CD14-positive monocyte (primary cell): ENCODE measurements at regions not wholly inside any gene's neighbourhood (a gene's known extent, or its start where the extent isn't known, plus 50 kb on each side); places are given as distances from the start of the nearest gene placed in this dataset.

Source experiments
- DNase-seq, 3 donors: peaks; one replicate each; pipeline ENCODE4 v3.0.0-alpha.2; 2011 to 2022
- H2AFZ ChIP-seq: 2 replicates; pipeline ENCODE4 v1.6.0; 2012; ENCODE audit warnings: mild to moderate bottlenecking, low read depth, low read length, inconsistent platforms; ENCODE audit not compliant: insufficient read depth, poor library complexity, severe bottlenecking
- H3K27ac ChIP-seq, 2 donors: 1 replicate in 1 of 2; 2 replicates in 1 of 2; pipeline ENCODE4 v1.5.1; 2012 to 2013; ENCODE audit warnings: low read length in 2 of 2, control low read depth in 1 of 2, inconsistent platforms in 1 of 2, low read depth in 1 of 2, mild to moderate bottlenecking in 1 of 2
- H3K27me3 ChIP-seq, 2 donors: one replicate each; pipeline versions ENCODE4 v1.6.0 to v1.6.1; 2011 to 2013; ENCODE audit warnings: low read length in 2 of 2; ENCODE audit not compliant: control insufficient read depth in 2 of 2, insufficient read depth in 2 of 2
- H3K36me3 ChIP-seq, 2 donors: replicated peaks in 1 of 2; 1 replicate in 1 of 2; 2 replicates in 1 of 2; pipeline versions ENCODE4 v1.5.1 to v1.6.1; 2012 to 2013; ENCODE audit warnings: low read length in 2 of 2, control low read depth in 1 of 2, inconsistent platforms in 1 of 2, mild to moderate bottlenecking in 1 of 2; ENCODE audit not compliant: insufficient read depth in 2 of 2, control insufficient read depth in 1 of 2
- H3K4me1 ChIP-seq, 2 donors: 1 replicate in 1 of 2; 2 replicates in 1 of 2; pipeline versions ENCODE4 v1.5.1 to v1.6.1; 2012 to 2013; ENCODE audit warnings: low read length in 2 of 2, control low read depth in 1 of 2, inconsistent platforms in 1 of 2, mild to moderate bottlenecking in 1 of 2, moderate library complexity in 1 of 2; ENCODE audit not compliant: insufficient read depth in 2 of 2, control insufficient read depth in 1 of 2
- H3K4me2 ChIP-seq: replicated peaks from 2 replicates; pipeline ENCODE3; 2012; ENCODE audit warnings: low read length, moderate library complexity, mild to moderate bottlenecking; ENCODE audit not compliant: poor library complexity, severe bottlenecking; ENCODE audit errors: extremely low read depth
- H3K4me3 ChIP-seq, 3 experiments: fragments of 200-600 bp in 1 of 3; sonication (generic) in 1 of 3; replicated peaks in 1 of 3; 1 replicate in 2 of 3; 2 replicates in 1 of 3; pipeline ENCODE4 v1.5.1; 2011 to 2013; ENCODE audit warnings: low read length in 3 of 3, mild to moderate bottlenecking in 3 of 3, control low read depth in 2 of 3, low read depth in 2 of 3, inconsistent platforms in 1 of 3, moderate library complexity in 1 of 3
- H3K79me2 ChIP-seq: 2 replicates; pipeline ENCODE4 v1.6.0; 2012; ENCODE audit warnings: mild to moderate bottlenecking, control low read depth, inconsistent platforms, low read length, moderate library complexity; ENCODE audit not compliant: insufficient read depth
- H3K9ac ChIP-seq: 2 replicates; pipeline ENCODE4 v1.6.0; 2017; ENCODE audit warnings: low read length, mild to moderate bottlenecking; ENCODE audit not compliant: insufficient read depth, poor library complexity, severe bottlenecking
- H3K9me3 ChIP-seq, 2 donors: replicated peaks in 1 of 2; 1 replicate in 1 of 2; 2 replicates in 1 of 2; pipeline versions ENCODE4 v1.5.1 to v1.6.1; 2012 to 2013; ENCODE audit warnings: low read length in 2 of 2, control low read depth in 1 of 2; ENCODE audit not compliant: control insufficient read depth in 1 of 2, insufficient read depth in 1 of 2
- H4K20me1 ChIP-seq: 2 replicates; pipeline ENCODE4 v1.6.0; 2012; ENCODE audit warnings: mild to moderate bottlenecking, low read length, control low read depth, moderate library complexity; ENCODE audit not compliant: insufficient read depth
- H3K27ac Mint-ChIP-seq, 7 donors: one replicate each; pipeline ENCODE4 v1.8.0; 2020; ENCODE audit warnings: mild to moderate bottlenecking in 7 of 7, mixed read lengths in 7 of 7, moderate library complexity in 6 of 7, inconsistent platforms in 2 of 7
- H3K27me3 Mint-ChIP-seq, 3 donors: one replicate each; pipeline ENCODE4 v1.8.0; 2021 to 2022; ENCODE audit warnings: low read depth in 3 of 3, mild to moderate bottlenecking in 3 of 3, mixed read lengths in 3 of 3, moderate library complexity in 3 of 3, inconsistent platforms in 1 of 3
- H3K36me3 Mint-ChIP-seq, 2 donors: one replicate each; pipeline ENCODE4 v1.8.0; 2020; ENCODE audit warnings: mixed read lengths in 2 of 2, inconsistent platforms in 1 of 2, mild to moderate bottlenecking in 1 of 2
- H3K4me1 Mint-ChIP-seq: one replicate; pipeline ENCODE4 v1.8.0; 2020; ENCODE audit warnings: mild to moderate bottlenecking, mixed read lengths
- H3K4me3 Mint-ChIP-seq, 2 donors: one replicate each; pipeline ENCODE4 v1.8.0; 2020; ENCODE audit warnings: mild to moderate bottlenecking in 2 of 2, mixed read lengths in 2 of 2, moderate library complexity in 1 of 2
- H3K9me3 Mint-ChIP-seq, 7 donors: one replicate each; pipeline ENCODE4 v1.8.0; 2020 to 2022; ENCODE audit warnings: mixed read lengths in 7 of 7, mild to moderate bottlenecking in 6 of 7, moderate library complexity in 6 of 7, inconsistent platforms in 2 of 7
- WGBS: methylation state at CpG from one replicate; pipeline ENCODE4 v1.1.5; 2013; ENCODE audit warnings: missing lambda C conversion rate; ENCODE audit not compliant: insufficient coverage; 5-methylcytosine and 5-hydroxymethylcytosine counted together
- intact Hi-C, 2 donors: fragments of 100-400 bp; cut with micrococcal nuclease; formaldehyde crosslinking; loops; one replicate each; pipeline versions ENCODE4 v1.15.0 to v1.15.1; 2023
- TF ChIP-seq, protein P1 (sequence below): fragments of 200-600 bp; IDR thresholded peaks from one replicate; pipeline ENCODE4 v1.8.0; 2022; ENCODE audit warnings: antibody characterized with exemption, mild to moderate bottlenecking

DNA sequence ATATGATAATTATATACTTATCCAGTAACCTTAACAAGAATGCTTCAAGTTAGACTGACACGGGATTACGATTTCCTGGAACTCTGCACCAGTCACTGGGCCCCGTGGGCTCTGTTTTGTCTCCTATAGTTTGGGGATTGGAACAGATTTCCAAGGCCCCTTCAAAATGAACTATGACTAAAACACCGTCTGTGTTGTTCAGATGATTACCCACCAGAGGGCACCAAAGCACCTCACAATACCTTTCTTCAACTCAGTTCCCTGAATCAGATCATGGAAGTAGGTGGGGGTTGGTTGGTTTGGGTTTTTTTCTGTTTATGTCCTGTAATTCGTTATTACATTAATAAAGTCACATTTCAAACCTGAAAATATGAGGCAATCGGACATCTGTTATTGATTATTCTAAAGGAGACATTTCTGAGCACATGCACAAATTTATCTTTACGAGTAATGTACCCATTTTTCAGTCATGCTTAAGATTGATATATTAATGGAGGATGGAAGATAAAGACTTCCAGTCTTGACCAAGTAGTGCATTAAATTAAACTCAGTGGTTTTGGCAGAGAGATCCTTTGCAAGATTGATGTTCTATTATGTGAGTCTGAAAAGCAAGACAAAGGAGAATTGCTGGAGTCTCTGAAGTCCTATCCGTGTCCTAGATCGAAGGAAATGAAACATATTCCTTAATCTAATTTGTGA is 112.0 kb upstream of the COL21A1 start:
- no peaks in the 10 kb centered on the region for H4K20me1 ChIP-seq
- no peaks in the 10 kb centered on the region for H3K36me3 ChIP-seq
- H3K36me3 Mint-ChIP-seq, result no peaks in the 10 kb centered on the region
- TF ChIP-seq, protein P1, sequence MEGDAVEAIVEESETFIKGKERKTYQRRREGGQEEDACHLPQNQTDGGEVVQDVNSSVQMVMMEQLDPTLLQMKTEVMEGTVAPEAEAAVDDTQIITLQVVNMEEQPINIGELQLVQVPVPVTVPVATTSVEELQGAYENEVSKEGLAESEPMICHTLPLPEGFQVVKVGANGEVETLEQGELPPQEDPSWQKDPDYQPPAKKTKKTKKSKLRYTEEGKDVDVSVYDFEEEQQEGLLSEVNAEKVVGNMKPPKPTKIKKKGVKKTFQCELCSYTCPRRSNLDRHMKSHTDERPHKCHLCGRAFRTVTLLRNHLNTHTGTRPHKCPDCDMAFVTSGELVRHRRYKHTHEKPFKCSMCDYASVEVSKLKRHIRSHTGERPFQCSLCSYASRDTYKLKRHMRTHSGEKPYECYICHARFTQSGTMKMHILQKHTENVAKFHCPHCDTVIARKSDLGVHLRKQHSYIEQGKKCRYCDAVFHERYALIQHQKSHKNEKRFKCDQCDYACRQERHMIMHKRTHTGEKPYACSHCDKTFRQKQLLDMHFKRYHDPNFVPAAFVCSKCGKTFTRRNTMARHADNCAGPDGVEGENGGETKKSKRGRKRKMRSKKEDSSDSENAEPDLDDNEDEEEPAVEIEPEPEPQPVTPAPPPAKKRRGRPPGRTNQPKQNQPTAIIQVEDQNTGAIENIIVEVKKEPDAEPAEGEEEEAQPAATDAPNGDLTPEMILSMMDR, result peak; percentile 81
- no peaks in the 10 kb centered on the region for H3K4me1 ChIP-seq
- H3K27me3 ChIP-seq, result no peaks in the 10 kb centered on the region
- WGBS, result no CpG with 5 or more reads among the region's 9 CpGs
- peaks cover 0 to 3% (median 0%) of the 10 kb centered on the region in 7 donors for H3K9me3 Mint-ChIP-seq
- no peak overlapping the region for H3K27ac ChIP-seq
- no peak overlapping the region for H3K9ac ChIP-seq
- H3K9me3 ChIP-seq, result no peaks in the 10 kb centered on the region
- H3K27me3 Mint-ChIP-seq, result peaks cover 0 to 5% (median 0%) of the 10 kb centered on the region in 3 donors
- peaks cover 2% of the 10 kb centered on the region for H3K4me1 Mint-ChIP-seq
- peak overlapping the region; percentile 37 for H2AFZ ChIP-seq
- H3K79me2 ChIP-seq, result no peaks in the 10 kb centered on the region
- no peak overlapping the region for H3K4me2 ChIP-seq
- no peak overlapping the region for H3K27ac Mint-ChIP-seq
- peak; percentile 54 to 79 (median 69) for DNase-seq
- H3K4me3 Mint-ChIP-seq, result no peak overlapping the region
- intact Hi-C loops, result no loop called here
- H3K4me3 ChIP-seq, result no peak overlapping the region

DNA sequence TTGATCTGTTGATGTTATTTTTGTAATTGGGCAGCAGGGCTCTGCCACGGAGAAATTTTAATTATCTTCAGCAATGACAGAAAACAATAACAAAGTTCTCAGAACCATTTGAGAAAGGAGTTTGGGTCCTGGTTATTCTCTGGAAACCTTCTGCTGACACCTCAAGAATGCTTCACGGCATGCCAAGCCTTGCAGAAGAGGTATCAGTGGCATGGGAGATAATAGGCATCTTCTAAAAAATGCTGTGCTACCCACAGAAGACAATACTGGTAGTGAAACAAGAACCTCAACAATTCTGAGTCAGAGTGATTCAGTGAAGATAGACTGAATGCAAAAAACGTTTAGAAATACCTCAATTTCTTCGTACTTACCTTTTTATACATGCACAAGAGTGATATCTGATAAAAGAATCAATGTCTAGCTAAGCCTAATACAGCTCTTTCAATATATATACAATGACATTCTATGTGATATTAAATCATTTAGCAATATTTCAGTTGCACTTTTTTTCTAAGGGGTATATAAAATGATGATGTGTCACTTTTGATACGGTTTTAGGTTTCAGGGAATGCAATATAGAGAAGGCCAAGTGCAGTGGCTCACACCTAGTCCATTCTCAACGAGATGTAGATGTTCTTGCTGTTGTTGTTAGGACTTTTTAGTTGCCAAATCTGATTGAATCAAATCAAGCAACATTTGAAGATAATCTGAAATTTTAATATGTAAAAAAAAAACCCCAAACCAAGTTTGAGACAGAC is 110.4 kb upstream of the COL21A1 start:
- DNase-seq, result no peak
- WGBS, result no CpG with 5 or more reads among the region's 6 CpGs
- Histone ChIP-seq H3K9me3 (peaks cover 0 to 1% of the 10 kb centered on the region in 2 donors), H3K79me2 (no peaks in the 10 kb centered on the region), H3K27me3 (no peaks in the 10 kb centered on the region), H4K20me1 (no peaks in the 10 kb centered on the region), H3K4me3 (no peak overlapping the region), H3K4me1 (no peaks in the 10 kb centered on the region), H3K4me2 (no peak overlapping the region), H3K27ac (no peak overlapping the region), H2AFZ (no peak overlapping the region), H3K9ac (no peak overlapping the region), H3K36me3 (no peaks in the 10 kb centered on the region)
- Mint-ChIP-seq H3K4me1 (peaks cover 2% of the 10 kb centered on the region), H3K27ac (no peak overlapping the region), H3K36me3 (no peaks in the 10 kb centered on the region), H3K4me3 (no peak overlapping the region), H3K27me3 (peaks cover 0 to 2% (median 0%) of the 10 kb centered on the region in 3 donors), H3K9me3 (peaks cover 4 to 15% (median 7%) of the 10 kb centered on the region in 7 donors)
- TF ChIP-seq, protein P1, result no peak
- intact Hi-C loops, result no loop called here
